Right lobe of liver (tissue), 6 donors: ENCODE measurements at regions not wholly inside any gene's neighbourhood (a gene's known extent, or its start where the extent isn't known, plus 50 kb on each side); places are given as distances from the start of the nearest gene placed in this dataset.

ENCODE experiments used
- ATAC-seq, 4 donors: fragments of 200-7000 bp; cut with Tn5 transposase; one replicate each; pipeline ENCODE4 v1.9.1; 2020; ENCODE audit warnings: mild to moderate bottlenecking in 4 of 4, moderate library complexity in 4 of 4
- DNase-seq, 3 donors: peaks; one replicate each; pipeline ENCODE4 v3.0.0-alpha.2; 2020
- H3K27ac ChIP-seq, 3 donors: fragments of 200-600 bp; one replicate each; pipeline ENCODE4 v1.8.0; 2022
- H3K27me3 ChIP-seq, 2 donors: fragments of 200-600 bp; one replicate each; pipeline ENCODE4 v1.8.0; 2022
- H3K36me3 ChIP-seq, 4 donors: fragments of 200-600 bp; sonication (generic) in 1 of 4; one replicate each; pipeline versions ENCODE4 v1.5.1 to v1.8.0; 2017 to 2022; ENCODE audit warnings: control low read depth in 1 of 4
- H3K4me1 ChIP-seq, 4 donors: fragments of 200-600 bp; sonication (generic) in 1 of 4; one replicate each; pipeline versions ENCODE4 v1.5.1 to v1.8.0; 2017 to 2022; ENCODE audit warnings: control low read depth in 1 of 4
- H3K4me3 ChIP-seq, 3 donors: fragments of 200-600 bp; one replicate each; pipeline ENCODE4 v1.8.0; 2022
- H3K9me3 ChIP-seq, 4 donors: fragments of 200-600 bp; sonication (generic) in 1 of 4; one replicate each; pipeline versions ENCODE4 v1.5.1 to v1.8.0; 2017 to 2022; ENCODE audit warnings: control low read depth in 1 of 4
- POLR2A ChIP-seq: fragments of 450-650 bp; IDR thresholded peaks from one replicate; pipeline ENCODE4 v1.6.1; 2017; ENCODE audit warnings: antibody characterized with exemption, mild to moderate bottlenecking
- WGBS: methylation state at CpG from one replicate; pipeline ENCODE4 v1.1.6; 2018; ENCODE audit warnings: low coverage, low lambda C conversion rate; ENCODE audit not compliant: insufficient coverage; ENCODE audit errors: missing lambda C conversion rate; 5-methylcytosine and 5-hydroxymethylcytosine counted together
- intact Hi-C, 2 donors: fragments of 100-400 bp; cut with DNase I; formaldehyde crosslinking; loops; one replicate each; pipeline versions ENCODE4 v1.11.2 to v1.14.1; 2022
- TF ChIP-seq, protein P1 (sequence below), 4 donors: fragments of 200-600 bp in 3 of 4; fragments of 450-650 bp in 1 of 4; IDR thresholded peaks; one replicate each; pipeline versions ENCODE4 v1.5.1 to v1.8.0; 2016 to 2022; ENCODE audit warnings: antibody characterized with exemption in 4 of 4, mild to moderate bottlenecking in 2 of 4
- donor health status: DM: no; HTN: yes; CAD: no.
- donor health status: DM: no; HTN: no; CAD: no.
- donor health status: DM: no; HTN: no; CAD: no.
- donor health status: DM: no; HTN: yes; CAD: no.
- donor health status: DM: no; HTN: yes; CAD: no.

DNA sequence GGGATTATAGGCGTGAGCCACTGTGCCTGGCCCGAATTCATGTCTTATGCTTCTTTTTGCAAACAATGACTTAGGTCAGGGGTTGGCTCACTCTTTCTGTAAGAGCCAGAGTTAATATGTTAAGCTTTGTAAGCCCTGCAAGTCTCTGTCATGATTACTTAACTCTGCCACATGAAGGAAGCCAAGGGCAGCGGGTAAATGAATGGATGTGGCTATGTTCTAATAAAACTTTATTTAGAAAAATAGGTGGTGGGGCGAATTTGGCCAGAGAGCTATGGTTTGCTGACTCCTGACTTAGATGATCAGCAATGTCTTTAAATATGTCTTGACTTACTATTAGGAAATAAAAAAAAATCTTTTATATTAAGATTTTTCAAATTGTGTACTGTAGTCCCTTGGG is 114.9 kb upstream of the ZFP64 start:
- Histone ChIP-seq H3K4me1 (no peaks in the 10 kb centered on the region), H3K27me3 (no peaks in the 10 kb centered on the region), H3K27ac (no peak overlapping the region), H3K9me3 (no peaks in the 10 kb centered on the region), H3K4me3 (no peak overlapping the region), H3K36me3 (no peaks in the 10 kb centered on the region)
- intact Hi-C loops, result no loop called here
- ATAC-seq (no peak), DNase-seq (no peak)
- 74% methylated on average over 4 of the region's 4 CpGs for WGBS
- TF ChIP-seq, protein P1, sequence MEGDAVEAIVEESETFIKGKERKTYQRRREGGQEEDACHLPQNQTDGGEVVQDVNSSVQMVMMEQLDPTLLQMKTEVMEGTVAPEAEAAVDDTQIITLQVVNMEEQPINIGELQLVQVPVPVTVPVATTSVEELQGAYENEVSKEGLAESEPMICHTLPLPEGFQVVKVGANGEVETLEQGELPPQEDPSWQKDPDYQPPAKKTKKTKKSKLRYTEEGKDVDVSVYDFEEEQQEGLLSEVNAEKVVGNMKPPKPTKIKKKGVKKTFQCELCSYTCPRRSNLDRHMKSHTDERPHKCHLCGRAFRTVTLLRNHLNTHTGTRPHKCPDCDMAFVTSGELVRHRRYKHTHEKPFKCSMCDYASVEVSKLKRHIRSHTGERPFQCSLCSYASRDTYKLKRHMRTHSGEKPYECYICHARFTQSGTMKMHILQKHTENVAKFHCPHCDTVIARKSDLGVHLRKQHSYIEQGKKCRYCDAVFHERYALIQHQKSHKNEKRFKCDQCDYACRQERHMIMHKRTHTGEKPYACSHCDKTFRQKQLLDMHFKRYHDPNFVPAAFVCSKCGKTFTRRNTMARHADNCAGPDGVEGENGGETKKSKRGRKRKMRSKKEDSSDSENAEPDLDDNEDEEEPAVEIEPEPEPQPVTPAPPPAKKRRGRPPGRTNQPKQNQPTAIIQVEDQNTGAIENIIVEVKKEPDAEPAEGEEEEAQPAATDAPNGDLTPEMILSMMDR (IDR thresholded peaks at IDR 0.05), result no peak
- no peak for TF ChIP-seq POLR2A

GRCh38 chr20:52305858-52306257 is 114.3 kb upstream of the ZFP64 start:
- 78% methylated on average over 4 of the region's 7 CpGs for WGBS
- no peak for DNase-seq
- no peak overlapping the region for H3K27ac ChIP-seq
- no peaks in the 10 kb centered on the region for H3K36me3 ChIP-seq
- TF ChIP-seq POLR2A, result no peak
- TF ChIP-seq, protein P1 (IDR thresholded peaks at IDR 0.05), result no peak
- no peaks in the 10 kb centered on the region for H3K9me3 ChIP-seq
- ATAC-seq, result no peak
- intact Hi-C loops, result no loop called here
- H3K4me1 ChIP-seq, result no peaks in the 10 kb centered on the region
- no peak overlapping the region for H3K4me3 ChIP-seq
- no peaks in the 10 kb centered on the region for H3K27me3 ChIP-seq

GRCh38 chr20:52305024-52305645 is 113.6 kb upstream of the ZFP64 start:
- Histone ChIP-seq H3K27ac (no peak overlapping the region), H3K4me3 (no peak overlapping the region), H3K4me1 (no peaks in the 10 kb centered on the region), H3K27me3 (no peaks in the 10 kb centered on the region), H3K9me3 (no peaks in the 10 kb centered on the region), H3K36me3 (no peaks in the 10 kb centered on the region)
- intact Hi-C loops, result no loop called here
- ATAC-seq (no peak), DNase-seq (no peak)
- WGBS, result 77% methylated on average over 3 of the region's 3 CpGs
- TF ChIP-seq, protein P1 (IDR thresholded peaks at IDR 0.05), result no peak
- no peak for TF ChIP-seq POLR2A

GRCh38 chr20:52303281-52303950 is 111.8 kb upstream of the ZFP64 start:
- H3K36me3 ChIP-seq, result no peaks in the 10 kb centered on the region
- 69% methylated on average over 7 of the region's 7 CpGs for WGBS
- no peak overlapping the region for H3K4me3 ChIP-seq

More at GRCh38 chr20:52303281-52303950, 111.8 kb upstream of the ZFP64 start:
- H3K27me3 ChIP-seq, result no peaks in the 10 kb centered on the region
- intact Hi-C loops, result no loop called here
- no peak for DNase-seq
- H3K4me1 ChIP-seq, result no peaks in the 10 kb centered on the region
- no peak for ATAC-seq
- no peak for TF ChIP-seq POLR2A
- TF ChIP-seq, protein P1 (IDR thresholded peaks at IDR 0.05), result no peak
- no peaks in the 10 kb centered on the region for H3K9me3 ChIP-seq
- no peak overlapping the region for H3K27ac ChIP-seq
